D721Med (cell line): ENCODE measurements at regions not wholly inside any gene's neighbourhood (a gene's known extent, or its start where the extent isn't known, plus 50 kb on each side); places are given as distances from the start of the nearest gene placed in this dataset.
A peak's percentile ranks its signal among the peaks of the same experiment; 100 is the strongest.

Source experiments
- DNase-seq: peaks from one replicate; pipeline ENCODE4 v3.0.0; 2011; ENCODE audit warnings: low spot score; ENCODE audit not compliant: insufficient read length
- FAIRE-seq: peaks from 2 replicates; lab custom pipeline; 2011; peaks lifted over from hg19 to GRCh38; lab: Jason Lieb, UNC
- CTCF ChIP-seq: IDR thresholded peaks from 2 replicates; pipeline ENCODE4 v1.5.1; 2012; ENCODE audit warnings: mild to moderate bottlenecking, control low read depth; ENCODE audit not compliant: insufficient read depth; ENCODE audit errors: missing control alignments

- TF ChIP-seq CTCF, result no peak
- DNase-seq, result no peak
- FAIRE-seq, result no peak
These were observed 103.8 kb upstream of the CHORDC1 start for GRCh38 chr11:90326647-90327046.

GRCh38 chr11:90323289-90323688 is 100.4 kb upstream of the CHORDC1 start:
- no peak for DNase-seq
- no peak for FAIRE-seq
- TF ChIP-seq CTCF, result no peak

DNA sequence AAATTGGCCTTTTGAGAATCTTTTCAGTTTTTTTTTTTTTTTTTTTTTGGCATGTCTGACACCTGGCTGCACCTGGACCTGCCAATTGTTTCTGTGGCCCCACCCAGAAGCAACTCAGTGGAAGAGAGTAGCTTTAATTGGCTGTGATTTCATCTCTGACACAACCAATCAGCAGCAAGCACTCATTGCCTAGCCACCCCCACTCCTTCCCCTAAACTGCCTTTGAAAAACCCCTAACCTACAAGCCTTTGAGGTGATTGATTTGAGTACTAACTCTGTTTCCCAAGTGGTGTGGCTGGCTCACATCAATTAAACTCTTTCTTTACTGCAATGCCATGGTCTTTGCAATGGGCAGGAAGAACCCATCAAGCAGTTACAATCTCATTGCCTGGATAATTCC is 98.2 kb upstream of the CHORDC1 start:
- DNase-seq (no peak), FAIRE-seq (no peak)
- no peak for TF ChIP-seq CTCF

DNA sequence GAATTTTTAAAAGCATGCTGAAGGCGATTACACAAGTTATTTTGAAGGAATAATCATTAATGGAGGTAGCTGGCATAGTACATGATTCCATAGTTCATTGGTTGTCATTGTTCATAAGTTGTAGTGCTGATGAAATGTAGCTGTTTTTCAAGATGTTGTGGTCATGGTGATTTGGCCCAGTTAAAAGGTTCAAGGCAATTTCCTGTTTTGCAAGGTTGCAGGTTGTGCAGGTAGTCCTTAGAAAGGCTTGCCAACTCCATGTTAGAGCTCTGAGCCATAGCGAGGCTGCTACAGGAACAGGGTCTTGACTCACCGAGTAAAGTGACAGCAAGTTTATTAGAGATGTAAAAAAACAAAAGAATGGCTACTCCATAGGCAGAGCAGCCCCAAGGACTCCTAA is 95.8 kb upstream of the CHORDC1 start:
- FAIRE-seq, result no peak
- no peak for TF ChIP-seq CTCF
- DNase-seq, result no peak

- FAIRE-seq, result no peak
- TF ChIP-seq CTCF, result peak; percentile 20
- DNase-seq, result no peak
These were observed 87.4 kb upstream of the CHORDC1 start for GRCh38 chr11:90310210-90310609.

- DNase-seq (no peak), FAIRE-seq (no peak)
- TF ChIP-seq CTCF, result no peak
These were observed 86.8 kb upstream of the CHORDC1 start for GRCh38 chr11:90309693-90310092.

DNA sequence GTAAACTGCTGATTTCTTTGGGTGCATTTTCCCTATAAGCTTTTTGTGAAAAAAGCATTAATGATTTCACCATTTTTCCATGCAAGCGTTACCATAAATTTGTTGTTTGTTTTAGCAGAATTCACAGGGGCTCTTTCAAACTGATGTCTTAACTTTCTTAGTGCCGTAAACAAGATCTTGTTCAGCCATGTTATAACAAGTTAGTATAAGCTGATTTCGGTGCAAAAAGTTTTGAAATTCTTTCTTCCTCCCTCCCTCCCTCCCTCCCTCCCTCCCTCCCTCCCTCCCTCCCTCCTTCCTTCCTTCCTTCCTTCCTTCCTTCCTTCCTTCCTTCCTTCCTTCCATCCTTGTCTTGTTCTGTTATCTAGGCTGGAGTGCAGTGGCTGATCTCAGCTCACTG is 71.7 kb upstream of the CHORDC1 start:
- TF ChIP-seq CTCF, result no peak
- no peak for DNase-seq
- FAIRE-seq, result no peak
